Fibroblast of lung (primary cell): ENCODE measurements at regions not wholly inside any gene's neighbourhood (a gene's known extent, or its start where the extent isn't known, plus 50 kb on each side); places are given as distances from the start of the nearest gene placed in this dataset.

Experiments used
- EZH2 ChIP-seq: IDR thresholded peaks from 2 replicates; pipeline ENCODE4 v1.5.1; 2012; ENCODE audit warnings: low read length, control low read depth, mild to moderate bottlenecking; ENCODE audit errors: missing control alignments
- TF ChIP-seq, protein P1 (sequence below), 2 donors: IDR thresholded peaks in 1 of 2; conservative IDR thresholded peaks in 1 of 2; 1 replicate in 1 of 2; 2 replicates in 1 of 2; pipeline ENCODE4 v1.5.1; 2011 to 2012; ENCODE audit warnings: low read length in 2 of 2, control low read depth in 1 of 2, inconsistent platforms in 1 of 2, low read depth in 1 of 2, mild to moderate bottlenecking in 1 of 2

DNA sequence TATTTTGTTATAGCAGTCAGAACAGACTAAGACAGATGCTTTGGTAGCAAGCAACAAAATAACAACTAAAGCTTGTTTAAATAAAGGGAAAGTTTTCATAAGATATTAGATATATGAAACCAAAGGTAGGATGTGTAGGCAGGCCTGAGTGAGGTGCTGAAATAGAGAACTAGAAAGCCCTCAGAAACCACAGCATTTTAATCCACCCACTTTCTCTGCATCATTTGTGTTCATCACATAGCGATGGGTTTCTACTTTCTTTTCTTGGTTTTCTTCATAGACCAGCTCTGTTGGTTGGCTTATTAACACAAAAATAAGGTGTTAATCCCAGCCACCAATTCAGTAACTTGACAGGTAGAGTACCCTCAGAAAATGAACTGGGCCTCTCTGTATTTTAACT lies 58.6 kb downstream of the RPS12 start:
- TF ChIP-seq, protein P1, sequence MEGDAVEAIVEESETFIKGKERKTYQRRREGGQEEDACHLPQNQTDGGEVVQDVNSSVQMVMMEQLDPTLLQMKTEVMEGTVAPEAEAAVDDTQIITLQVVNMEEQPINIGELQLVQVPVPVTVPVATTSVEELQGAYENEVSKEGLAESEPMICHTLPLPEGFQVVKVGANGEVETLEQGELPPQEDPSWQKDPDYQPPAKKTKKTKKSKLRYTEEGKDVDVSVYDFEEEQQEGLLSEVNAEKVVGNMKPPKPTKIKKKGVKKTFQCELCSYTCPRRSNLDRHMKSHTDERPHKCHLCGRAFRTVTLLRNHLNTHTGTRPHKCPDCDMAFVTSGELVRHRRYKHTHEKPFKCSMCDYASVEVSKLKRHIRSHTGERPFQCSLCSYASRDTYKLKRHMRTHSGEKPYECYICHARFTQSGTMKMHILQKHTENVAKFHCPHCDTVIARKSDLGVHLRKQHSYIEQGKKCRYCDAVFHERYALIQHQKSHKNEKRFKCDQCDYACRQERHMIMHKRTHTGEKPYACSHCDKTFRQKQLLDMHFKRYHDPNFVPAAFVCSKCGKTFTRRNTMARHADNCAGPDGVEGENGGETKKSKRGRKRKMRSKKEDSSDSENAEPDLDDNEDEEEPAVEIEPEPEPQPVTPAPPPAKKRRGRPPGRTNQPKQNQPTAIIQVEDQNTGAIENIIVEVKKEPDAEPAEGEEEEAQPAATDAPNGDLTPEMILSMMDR (conservative IDR thresholded peaks at IDR 0.05 in 1 of 2, IDR thresholded peaks at IDR 0.05 in 1 of 2; ENCODE audit: low read depth in 1 of 2, low read length in 2 of 2): no peak
- no peak for TF ChIP-seq EZH2
